Activated CD4-positive, alpha-beta T cell treated with anti-CD3 and anti-CD28 coated beads, Interleukin-2, amount 10 ng/mL, durations not matched to agents 24 days and 14 days (primary cell): ENCODE measurements at regions not wholly inside any gene's neighbourhood (a gene's known extent, or its start where the extent isn't known, plus 50 kb on each side); places are given as distances from the start of the nearest gene placed in this dataset.
A peak's percentile ranks its signal among the peaks of the same experiment; 100 is the strongest.

ENCODE experiments used
- DNase-seq: peaks from one replicate; pipeline ENCODE4 v3.0.0; 2022
- H3K27ac Mint-ChIP-seq: one replicate; pipeline ENCODE4 v1.8.0; 2022; ENCODE audit warnings: mild to moderate bottlenecking, mixed read lengths
- H3K27me3 Mint-ChIP-seq: one replicate; pipeline ENCODE4 v1.8.0; 2022; ENCODE audit warnings: mixed read lengths
- H3K36me3 Mint-ChIP-seq: one replicate; pipeline ENCODE4 v1.8.0; 2022; ENCODE audit warnings: low read depth, mild to moderate bottlenecking, mixed read lengths
- H3K4me1 Mint-ChIP-seq: one replicate; pipeline ENCODE4 v1.8.0; 2021; ENCODE audit warnings: mixed read lengths
- H3K4me3 Mint-ChIP-seq: one replicate; pipeline ENCODE4 v1.8.0; 2022; ENCODE audit warnings: mild to moderate bottlenecking, moderate library complexity, mixed read lengths
- H3K9me3 Mint-ChIP-seq: one replicate; pipeline ENCODE4 v1.8.0; 2021; ENCODE audit warnings: mixed read lengths
- intact Hi-C: fragments of 100-400 bp; cut with micrococcal nuclease; formaldehyde crosslinking; loops from one replicate; pipeline ENCODE4 v1.15.1; 2023

DNA sequence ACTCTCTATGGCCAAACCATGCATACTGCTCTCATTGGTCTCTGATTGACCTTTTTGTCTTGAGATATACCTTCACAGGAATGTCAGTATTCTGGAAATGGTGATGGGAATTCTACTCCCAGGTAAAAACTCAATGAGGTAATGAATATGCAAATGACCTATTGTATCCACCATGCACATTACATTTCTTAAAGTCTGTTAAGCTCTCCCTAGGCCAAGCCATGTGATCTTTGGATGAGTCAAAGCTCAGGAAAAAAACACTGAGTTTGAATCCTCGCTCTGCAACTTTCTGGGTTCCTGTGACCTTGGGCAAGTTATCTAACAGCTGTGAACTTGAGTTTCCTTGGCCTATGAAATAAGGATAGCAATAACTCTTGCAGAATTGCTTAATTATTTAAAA, 175.4 kb downstream of the PPP1R2C start:
- no peak for DNase-seq
- no peaks in the 10 kb centered on the region for H3K36me3 Mint-ChIP-seq

DNA sequence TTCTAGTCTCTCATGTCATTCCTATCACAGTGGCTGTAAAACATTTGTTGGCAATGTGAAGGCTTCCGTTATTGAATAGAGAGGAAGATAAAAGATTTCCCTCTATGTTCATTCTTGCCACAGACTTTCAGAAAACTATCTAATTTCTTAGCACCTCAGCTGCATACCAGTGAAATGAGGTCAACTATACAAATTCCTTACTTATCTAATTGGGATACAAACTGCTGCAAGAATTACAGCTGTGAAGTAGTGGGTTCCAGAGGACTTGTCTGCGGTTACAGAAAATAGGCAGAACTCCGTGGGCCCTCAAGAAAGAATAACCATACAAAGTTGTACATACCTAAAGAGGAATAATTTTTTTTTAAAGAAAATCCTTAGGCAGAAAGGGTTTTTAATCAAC, 175.8 kb downstream of the PPP1R2C start:
- H3K27me3 Mint-ChIP-seq, result no peaks in the 10 kb centered on the region
- H3K4me3 Mint-ChIP-seq, result no peak overlapping the region
- H3K27ac Mint-ChIP-seq, result no peak overlapping the region
- H3K36me3 Mint-ChIP-seq, result no peaks in the 10 kb centered on the region
- DNase-seq, result no peak
- intact Hi-C loops, result no loop called here
- peaks cover 3% of the 10 kb centered on the region for H3K9me3 Mint-ChIP-seq
- no peaks in the 10 kb centered on the region for H3K4me1 Mint-ChIP-seq

More for the DNA sequence above, 175.4 kb downstream of the PPP1R2C start:
- H3K27ac Mint-ChIP-seq, result no peak overlapping the region
- peaks cover 3% of the 10 kb centered on the region for H3K9me3 Mint-ChIP-seq
- no peaks in the 10 kb centered on the region for H3K27me3 Mint-ChIP-seq
- intact Hi-C loops, result no loop called here
- no peak overlapping the region for H3K4me3 Mint-ChIP-seq
- no peaks in the 10 kb centered on the region for H3K4me1 Mint-ChIP-seq

DNA sequence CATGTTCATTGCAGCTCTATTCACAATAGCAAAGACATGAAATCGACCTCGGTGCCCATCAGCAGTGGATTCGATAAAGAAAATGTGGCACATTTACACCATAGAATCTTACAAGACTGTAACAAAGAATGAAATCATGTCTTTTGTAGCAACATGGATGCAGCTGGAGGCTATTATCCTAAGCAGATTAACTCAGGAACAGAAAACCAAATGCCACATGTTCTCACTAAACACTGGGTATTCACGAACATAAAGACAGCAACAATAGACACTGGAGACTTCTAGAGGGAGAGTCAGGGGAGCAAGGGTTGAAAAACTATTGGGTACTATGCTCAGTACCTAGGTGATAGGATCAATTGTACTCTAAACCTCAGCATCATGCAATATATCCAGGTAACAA, 180.5 kb downstream of the PPP1R2C start:
- Mint-ChIP-seq H3K4me1 (no peaks in the 10 kb centered on the region), H3K9me3 (no peaks in the 10 kb centered on the region), H3K27ac (no peak overlapping the region), H3K36me3 (no peaks in the 10 kb centered on the region), H3K27me3 (no peaks in the 10 kb centered on the region), H3K4me3 (no peak overlapping the region)
- DNase-seq, result no peak
- intact Hi-C loops, result no loop called here

DNA sequence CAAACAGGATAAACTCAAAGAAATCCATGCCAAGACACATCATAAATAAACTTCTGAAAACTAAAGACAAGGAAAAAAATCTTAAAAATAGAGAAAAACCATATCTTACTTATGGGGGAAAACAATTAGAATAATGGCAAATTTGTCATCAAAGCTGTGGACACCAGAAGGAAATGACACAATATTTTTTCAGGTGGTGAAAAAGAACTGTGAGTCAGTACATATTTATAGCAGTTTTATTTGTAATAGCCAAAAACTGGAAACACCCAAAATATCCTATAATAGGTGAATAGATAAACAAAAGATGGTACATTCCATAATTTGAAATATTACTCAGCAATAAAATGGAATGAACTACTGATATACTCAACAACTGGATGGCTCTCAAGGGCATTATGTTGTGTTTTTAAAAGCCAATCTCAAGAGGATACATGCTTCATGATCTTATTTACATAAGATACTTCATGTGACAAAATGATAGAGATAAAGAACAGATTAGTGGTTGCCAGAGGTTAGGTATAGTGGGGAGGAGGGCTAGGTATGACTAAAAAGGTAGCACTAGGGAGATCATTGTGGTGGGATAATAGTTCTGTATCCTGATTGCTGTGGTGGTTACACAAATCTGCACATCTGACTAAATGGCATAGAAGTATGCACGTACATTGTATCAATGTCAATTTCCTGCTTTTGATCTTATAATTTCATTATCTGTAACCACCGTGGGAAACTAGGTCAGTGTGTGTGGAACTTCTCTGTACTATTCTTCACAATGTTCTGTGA, 191.9 kb downstream of the PPP1R2C start:
- Mint-ChIP-seq H3K4me1 (no peaks in the 10 kb centered on the region), H3K27me3 (no peaks in the 10 kb centered on the region), H3K36me3 (no peaks in the 10 kb centered on the region), H3K4me3 (no peak overlapping the region), H3K9me3 (peaks cover 4% of the 10 kb centered on the region), H3K27ac (no peak overlapping the region)
- intact Hi-C loops, result no loop called here
- DNase-seq, result no peak

DNA sequence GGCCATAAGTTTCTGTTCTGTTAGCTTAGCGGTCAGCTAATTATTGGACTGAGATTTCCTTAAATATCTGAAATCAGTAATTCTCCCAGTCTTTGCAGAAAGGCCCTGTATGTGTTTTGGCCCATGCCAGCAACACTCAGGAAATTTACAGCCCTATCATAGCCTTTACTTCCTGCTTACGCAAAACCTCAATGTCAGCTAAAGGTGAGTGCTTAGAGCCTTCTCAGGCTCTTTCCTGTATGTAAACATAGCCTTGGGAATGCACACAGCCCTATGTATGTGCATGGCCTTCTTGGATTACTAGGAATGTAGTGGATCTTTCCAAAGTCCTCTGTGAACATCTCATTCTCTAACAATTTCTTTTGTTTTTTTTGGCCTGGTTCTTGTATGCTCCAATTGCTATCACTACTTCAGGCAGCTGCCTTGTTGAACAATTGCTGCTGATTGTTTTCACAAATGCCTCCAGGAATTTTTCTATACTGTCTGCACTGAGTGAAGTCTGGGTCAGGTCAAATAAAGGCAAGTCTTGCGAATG, 200.0 kb downstream of the PPP1R2C start:
- intact Hi-C loops, result no loop called here
- no peak for DNase-seq
- Mint-ChIP-seq H3K4me1 (no peaks in the 10 kb centered on the region), H3K36me3 (no peaks in the 10 kb centered on the region), H3K27ac (no peak overlapping the region), H3K9me3 (peaks cover 4% of the 10 kb centered on the region), H3K4me3 (no peak overlapping the region), H3K27me3 (no peaks in the 10 kb centered on the region)

DNA sequence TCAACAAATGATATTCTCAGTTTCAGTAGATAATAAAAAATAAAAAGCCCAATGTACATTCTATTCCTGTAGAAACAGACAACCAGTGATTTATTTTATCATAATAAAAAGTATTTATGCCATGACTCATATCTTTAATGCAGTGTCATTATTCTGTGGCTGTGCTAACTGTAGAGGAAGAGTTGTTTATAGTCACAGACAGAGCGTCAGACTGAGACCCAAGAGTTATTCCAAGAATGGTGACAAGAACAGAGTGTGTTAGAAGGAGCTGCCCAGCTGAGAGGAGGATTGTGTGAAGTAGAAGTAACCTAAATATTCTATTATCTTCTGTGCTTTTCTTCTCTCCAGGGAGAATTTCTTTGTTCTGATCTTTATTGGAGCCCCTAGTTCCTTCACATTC, 210.7 kb downstream of the PPP1R2C start:
- Mint-ChIP-seq H3K4me1 (no peaks in the 10 kb centered on the region), H3K27me3 (no peaks in the 10 kb centered on the region), H3K36me3 (no peaks in the 10 kb centered on the region), H3K9me3 (peaks cover 4% of the 10 kb centered on the region), H3K27ac (no peak overlapping the region), H3K4me3 (no peak overlapping the region)
- intact Hi-C loops, result no loop called here
- DNase-seq, result no peak

DNA sequence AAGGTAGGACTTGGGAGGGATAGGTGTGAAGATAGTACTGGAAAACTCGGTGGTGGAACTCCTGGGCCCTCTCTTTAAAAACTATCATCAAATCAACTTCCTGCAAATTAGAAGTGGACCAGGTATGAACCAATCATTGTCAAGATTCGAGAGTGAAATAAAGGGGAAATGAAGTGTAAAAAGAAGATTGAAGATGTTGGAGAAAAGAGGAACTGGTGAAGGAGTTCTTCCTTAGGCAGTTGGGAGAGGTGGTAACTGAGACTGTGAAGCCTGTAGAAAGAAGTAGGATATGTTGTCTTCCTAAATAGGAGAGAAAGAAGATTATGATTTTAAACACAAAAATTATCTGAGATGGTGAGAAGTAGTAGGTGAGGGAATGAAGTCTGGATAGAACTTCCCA, 212.2 kb downstream of the PPP1R2C start:
- Mint-ChIP-seq H3K27me3 (no peaks in the 10 kb centered on the region), H3K36me3 (no peaks in the 10 kb centered on the region), H3K9me3 (no peaks in the 10 kb centered on the region), H3K4me3 (no peak overlapping the region), H3K4me1 (no peaks in the 10 kb centered on the region), H3K27ac (no peak overlapping the region)
- no peak for DNase-seq
- intact Hi-C loops, result no loop called here

DNA sequence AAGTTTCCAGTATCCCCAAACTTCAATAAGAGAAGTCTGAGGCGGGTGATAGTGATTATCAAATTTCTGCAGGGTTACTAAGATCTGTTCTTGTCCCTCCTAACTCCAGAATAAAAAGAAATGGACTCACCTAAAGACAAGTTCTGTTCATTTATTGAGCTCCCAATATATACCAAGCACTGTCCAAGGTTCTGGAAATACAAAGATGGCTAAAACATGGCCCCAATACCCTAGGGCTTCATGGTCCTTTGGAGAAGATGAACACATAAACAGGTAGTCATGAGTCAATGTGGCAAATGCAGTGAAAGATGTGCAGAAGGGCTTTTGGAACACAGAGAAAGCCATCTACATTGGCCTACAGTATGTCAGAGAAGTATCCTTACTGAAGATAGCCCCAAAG, 231.2 kb downstream of the PPP1R2C start:
- H3K4me3 Mint-ChIP-seq, result no peak overlapping the region
- peaks cover 3% of the 10 kb centered on the region for H3K4me1 Mint-ChIP-seq
- H3K27me3 Mint-ChIP-seq, result no peaks in the 10 kb centered on the region
- no peaks in the 10 kb centered on the region for H3K36me3 Mint-ChIP-seq
- no peak for DNase-seq
- H3K9me3 Mint-ChIP-seq, result peaks cover 1% of the 10 kb centered on the region
- intact Hi-C loops, result no loop called here
- H3K27ac Mint-ChIP-seq, result no peak overlapping the region

DNA sequence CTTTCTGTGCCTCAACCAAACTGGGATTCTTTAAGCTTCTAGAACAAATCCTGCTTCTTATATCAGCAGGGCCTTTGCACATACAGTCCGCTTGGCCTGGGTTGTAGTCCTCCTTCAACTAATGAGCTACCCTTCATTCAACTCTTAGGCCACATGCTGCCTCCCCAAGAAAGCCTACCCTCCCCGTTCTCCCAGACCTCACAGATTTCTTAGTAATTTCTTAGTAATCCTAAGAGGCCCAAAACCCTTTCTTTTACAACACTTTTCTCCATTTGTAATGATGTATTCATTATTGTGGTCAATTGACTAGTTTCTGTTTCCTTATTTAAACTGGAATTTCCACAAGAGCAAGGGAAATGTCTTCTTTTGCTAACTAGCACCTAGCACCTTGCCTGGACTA, 233.1 kb downstream of the PPP1R2C start:
- no peaks in the 10 kb centered on the region for H3K9me3 Mint-ChIP-seq
- intact Hi-C loops, result no loop called here
- H3K4me1 Mint-ChIP-seq, result peaks cover 3% of the 10 kb centered on the region
- H3K4me3 Mint-ChIP-seq, result no peak overlapping the region
- H3K27me3 Mint-ChIP-seq, result no peaks in the 10 kb centered on the region
- no peaks in the 10 kb centered on the region for H3K36me3 Mint-ChIP-seq
- DNase-seq, result no peak
- H3K27ac Mint-ChIP-seq, result no peak overlapping the region

DNA sequence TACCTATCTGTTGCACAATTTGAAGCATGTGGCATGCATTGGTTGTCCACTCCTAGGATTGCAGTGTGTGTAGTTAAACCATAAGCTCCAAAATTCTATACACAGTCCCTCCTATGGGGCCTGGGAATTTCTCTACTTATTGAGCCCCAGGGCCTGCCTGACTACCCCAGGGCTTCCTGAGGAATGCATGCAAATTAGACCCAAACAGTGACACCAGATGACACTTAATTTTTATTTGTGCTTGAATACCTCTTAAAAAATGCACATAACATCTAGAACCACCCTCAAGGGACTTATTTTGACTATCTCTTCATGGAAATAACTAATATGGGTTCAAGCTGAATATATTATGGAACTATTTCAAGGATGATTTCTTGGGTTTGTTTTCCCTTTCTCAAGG, 236.4 kb downstream of the PPP1R2C start:
- intact Hi-C loops, result no loop called here
- no peak overlapping the region for H3K4me3 Mint-ChIP-seq

DNA sequence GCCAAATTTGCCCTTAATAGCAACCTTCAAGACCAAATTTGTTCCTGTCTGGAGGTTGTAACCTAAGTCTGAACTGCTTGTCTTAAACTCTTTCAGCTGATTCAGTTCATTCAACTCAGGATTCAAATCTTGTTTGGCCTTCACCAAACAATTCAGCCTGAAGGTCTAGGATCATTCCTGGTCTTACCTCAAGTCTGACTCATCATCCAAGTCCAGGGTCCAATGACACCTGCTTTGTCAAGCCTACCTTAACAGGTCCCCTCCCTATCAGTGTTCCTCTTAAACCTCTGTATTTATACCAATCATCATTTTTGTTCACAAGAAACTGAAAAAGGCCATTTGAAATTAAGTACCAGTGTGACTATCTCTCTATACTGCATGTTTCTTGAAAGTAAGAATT, 237.8 kb downstream of the PPP1R2C start:
- intact Hi-C loops, result no loop called here

More for the DNA sequence above, 236.4 kb downstream of the PPP1R2C start:
- no peak overlapping the region for H3K27ac Mint-ChIP-seq
- no peaks in the 10 kb centered on the region for H3K36me3 Mint-ChIP-seq
- H3K4me1 Mint-ChIP-seq, result peaks cover 8% of the 10 kb centered on the region
- no peaks in the 10 kb centered on the region for H3K27me3 Mint-ChIP-seq
- DNase-seq, result no peak
- H3K9me3 Mint-ChIP-seq, result no peaks in the 10 kb centered on the region

DNA sequence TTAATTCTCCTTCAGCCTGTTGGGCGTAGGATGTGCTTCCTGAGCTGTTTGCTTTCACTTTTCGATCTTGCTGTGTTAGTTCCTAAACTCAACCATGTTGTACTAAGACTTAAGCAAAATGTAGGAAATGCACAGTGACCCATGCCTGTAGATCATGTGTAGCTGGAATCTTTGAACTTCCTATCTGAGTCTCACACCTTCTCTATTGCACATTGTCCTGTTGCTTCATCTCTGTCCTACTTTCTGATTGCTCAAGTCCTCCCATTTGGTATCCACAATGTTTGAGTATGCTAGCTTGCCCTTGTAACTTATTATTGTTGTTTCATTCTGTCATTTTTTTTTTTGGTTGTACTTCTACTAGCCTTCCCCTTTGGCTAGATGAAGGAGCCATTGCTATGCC, 239.6 kb downstream of the PPP1R2C start:
- no peaks in the 10 kb centered on the region for H3K36me3 Mint-ChIP-seq
- no peak for DNase-seq
- no peaks in the 10 kb centered on the region for H3K27me3 Mint-ChIP-seq
- no peak overlapping the region for H3K4me3 Mint-ChIP-seq
- peaks cover 5% of the 10 kb centered on the region for H3K4me1 Mint-ChIP-seq
- peak overlapping the region; percentile 37 for H3K27ac Mint-ChIP-seq
- no peaks in the 10 kb centered on the region for H3K9me3 Mint-ChIP-seq
- intact Hi-C loops, result no loop called here

More for the DNA sequence above, 237.8 kb downstream of the PPP1R2C start:
- H3K27me3 Mint-ChIP-seq, result no peaks in the 10 kb centered on the region
- DNase-seq, result no peak
- no peak overlapping the region for H3K4me3 Mint-ChIP-seq
- H3K4me1 Mint-ChIP-seq, result peaks cover 8% of the 10 kb centered on the region
- H3K9me3 Mint-ChIP-seq, result no peaks in the 10 kb centered on the region
- H3K27ac Mint-ChIP-seq, result no peak overlapping the region
- H3K36me3 Mint-ChIP-seq, result no peaks in the 10 kb centered on the region

DNA sequence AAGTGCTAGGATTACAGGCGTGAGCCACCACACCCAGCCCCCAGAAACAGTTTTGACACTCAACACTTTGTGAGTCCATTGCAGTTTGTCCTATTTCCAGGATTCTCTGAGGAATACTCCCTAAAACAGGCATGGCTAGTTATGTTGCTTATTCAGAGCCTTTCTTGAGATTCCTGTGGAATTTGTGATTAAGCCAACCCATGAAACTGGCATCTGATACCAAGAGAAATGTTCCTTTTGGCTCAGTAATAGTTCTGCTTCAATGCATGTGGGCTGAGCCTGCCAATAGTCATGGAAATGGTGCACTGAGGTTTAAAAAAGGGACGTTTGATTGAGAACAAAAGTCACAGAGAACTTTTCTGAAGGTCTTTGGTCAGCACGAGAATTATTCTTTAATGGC, 241.7 kb downstream of the PPP1R2C start:
- H3K36me3 Mint-ChIP-seq, result no peaks in the 10 kb centered on the region
- H3K4me1 Mint-ChIP-seq, result peaks cover 5% of the 10 kb centered on the region
- H3K27me3 Mint-ChIP-seq, result no peaks in the 10 kb centered on the region
- H3K9me3 Mint-ChIP-seq, result no peaks in the 10 kb centered on the region
- no peak for DNase-seq
- intact Hi-C loops, result no loop called here
- no peak overlapping the region for H3K27ac Mint-ChIP-seq
- H3K4me3 Mint-ChIP-seq, result no peak overlapping the region

DNA sequence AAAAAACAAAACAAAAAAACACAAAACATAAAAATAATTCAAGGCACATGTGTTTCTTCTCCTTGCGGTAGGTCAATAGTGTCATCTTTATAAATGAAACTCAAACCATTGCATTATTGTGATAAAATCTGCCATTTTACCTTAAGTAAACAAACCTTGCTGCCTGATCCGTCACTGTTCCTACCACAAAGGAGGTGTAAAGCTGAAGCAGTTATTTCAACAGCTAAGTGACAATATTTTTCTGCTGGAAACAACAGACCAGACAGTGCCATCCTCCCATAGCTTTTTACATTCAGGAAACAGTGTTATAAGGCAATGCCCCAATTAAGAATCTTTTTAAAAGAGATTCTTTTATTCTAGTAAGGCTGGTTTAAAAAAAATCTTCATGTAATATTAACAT, 242.7 kb downstream of the PPP1R2C start:
- Mint-ChIP-seq H3K4me3 (no peak overlapping the region), H3K4me1 (peaks cover 5% of the 10 kb centered on the region), H3K36me3 (no peaks in the 10 kb centered on the region), H3K27me3 (no peaks in the 10 kb centered on the region), H3K9me3 (no peaks in the 10 kb centered on the region), H3K27ac (no peak overlapping the region)
- intact Hi-C loops, result no loop called here
- no peak for DNase-seq

DNA sequence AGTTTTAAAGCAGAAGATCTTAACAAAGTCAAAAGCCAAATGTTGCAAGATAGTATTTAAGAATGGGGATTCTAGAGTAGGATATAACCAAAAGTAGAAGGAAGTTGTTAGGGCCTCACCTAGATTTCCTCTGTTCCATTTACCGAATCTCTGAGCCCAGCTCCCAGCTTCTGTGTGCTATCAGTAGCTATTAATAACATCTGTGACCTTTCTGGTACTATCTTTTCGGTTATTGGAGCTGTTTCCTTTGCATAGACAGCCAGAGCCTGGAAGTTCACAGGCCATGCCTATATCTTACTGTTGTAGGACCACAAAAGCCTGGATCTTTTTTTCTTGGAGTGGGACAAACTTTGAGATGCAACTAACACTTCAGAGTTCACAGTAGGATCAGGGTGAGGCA, 244.2 kb downstream of the PPP1R2C start:
- H3K4me3 Mint-ChIP-seq, result no peak overlapping the region
- no peaks in the 10 kb centered on the region for H3K9me3 Mint-ChIP-seq
- no peak for DNase-seq
- H3K27me3 Mint-ChIP-seq, result no peaks in the 10 kb centered on the region
- no peaks in the 10 kb centered on the region for H3K36me3 Mint-ChIP-seq
- peaks cover 5% of the 10 kb centered on the region for H3K4me1 Mint-ChIP-seq
- intact Hi-C loops, result no loop called here
- no peak overlapping the region for H3K27ac Mint-ChIP-seq
